ENCODE measurements at regions not wholly inside any gene's neighbourhood (a gene's known extent, or its start where the extent isn't known, plus 50 kb on each side); places are given as distances from the start of the nearest gene placed in this dataset.

DNA sequence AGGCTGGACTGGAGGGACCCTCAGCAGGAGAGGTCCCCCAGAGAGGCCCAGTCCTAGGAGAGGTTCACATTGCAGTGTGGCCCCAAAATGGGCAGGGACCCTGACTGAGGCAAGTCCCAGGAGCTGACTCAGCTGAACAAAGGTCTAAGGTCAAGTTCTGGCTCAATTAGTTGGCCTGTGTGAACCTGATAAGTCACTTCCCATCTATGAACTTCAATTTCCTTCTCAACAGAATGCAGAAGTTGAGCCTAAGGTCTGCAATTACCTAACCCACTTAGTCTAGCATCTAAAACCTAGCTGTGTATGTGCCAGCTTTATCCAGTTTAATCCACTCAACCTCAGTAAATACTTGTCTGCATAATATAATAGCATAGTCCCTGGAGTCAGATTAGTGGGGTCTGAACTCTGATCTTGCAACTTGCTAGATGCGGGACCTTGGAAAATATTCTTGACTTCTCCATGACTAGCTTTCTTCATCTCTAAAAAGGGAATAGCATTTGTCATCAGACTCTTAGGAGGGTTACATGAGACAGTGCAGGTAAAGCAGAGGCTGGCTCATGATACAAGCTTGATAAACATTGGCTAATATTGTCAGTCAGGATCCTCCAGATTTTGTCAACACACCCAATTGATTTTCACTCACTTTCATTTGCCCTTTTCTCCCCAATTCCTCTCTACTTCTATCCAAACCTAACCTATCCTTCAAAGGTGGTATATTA, 465.5 kb downstream of the INSC start:
- no peak for DNase-seq (ENCODE audit: low read depth in 3 of 3)

DNA sequence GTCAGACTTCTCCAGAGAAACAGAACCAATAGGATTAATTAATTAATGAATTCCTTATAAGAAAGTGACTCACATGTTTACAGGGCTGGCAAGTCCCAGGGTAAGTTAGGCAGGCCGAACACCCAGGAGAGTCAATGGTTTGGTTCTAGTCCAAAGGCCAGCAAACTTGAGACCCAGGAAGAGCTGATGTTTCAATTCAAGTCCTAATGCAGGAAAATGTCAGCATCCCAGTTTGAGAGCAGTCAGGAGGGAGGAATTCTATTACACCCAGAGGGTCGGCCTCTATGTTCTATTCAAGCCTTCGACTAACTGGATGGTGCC, 466.0 kb downstream of the INSC start:
- DNase-seq (ENCODE audit: low read depth in 3 of 3), result no peak

DNA sequence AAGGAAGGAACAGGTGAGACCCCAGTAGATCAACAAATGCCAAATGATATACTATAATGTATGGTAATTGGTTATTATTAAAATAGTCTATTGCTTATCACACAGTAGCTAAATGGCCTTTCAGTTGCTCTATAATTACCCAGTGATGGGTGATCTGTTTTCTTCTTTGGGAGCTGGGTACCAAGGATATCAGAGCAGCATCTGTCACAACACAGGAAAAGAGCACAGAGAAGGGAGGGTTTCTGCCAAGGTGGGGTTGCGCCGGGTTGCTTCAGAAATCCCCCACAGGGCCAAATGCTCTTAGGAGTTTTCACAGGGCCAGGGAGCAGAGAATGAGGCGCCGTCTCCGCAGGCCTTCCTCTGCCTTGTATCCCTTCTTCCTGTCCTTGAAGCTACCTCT, 469.4 kb downstream of the INSC start:
- no peak for DNase-seq (ENCODE audit: low read depth in 3 of 3)

DNA sequence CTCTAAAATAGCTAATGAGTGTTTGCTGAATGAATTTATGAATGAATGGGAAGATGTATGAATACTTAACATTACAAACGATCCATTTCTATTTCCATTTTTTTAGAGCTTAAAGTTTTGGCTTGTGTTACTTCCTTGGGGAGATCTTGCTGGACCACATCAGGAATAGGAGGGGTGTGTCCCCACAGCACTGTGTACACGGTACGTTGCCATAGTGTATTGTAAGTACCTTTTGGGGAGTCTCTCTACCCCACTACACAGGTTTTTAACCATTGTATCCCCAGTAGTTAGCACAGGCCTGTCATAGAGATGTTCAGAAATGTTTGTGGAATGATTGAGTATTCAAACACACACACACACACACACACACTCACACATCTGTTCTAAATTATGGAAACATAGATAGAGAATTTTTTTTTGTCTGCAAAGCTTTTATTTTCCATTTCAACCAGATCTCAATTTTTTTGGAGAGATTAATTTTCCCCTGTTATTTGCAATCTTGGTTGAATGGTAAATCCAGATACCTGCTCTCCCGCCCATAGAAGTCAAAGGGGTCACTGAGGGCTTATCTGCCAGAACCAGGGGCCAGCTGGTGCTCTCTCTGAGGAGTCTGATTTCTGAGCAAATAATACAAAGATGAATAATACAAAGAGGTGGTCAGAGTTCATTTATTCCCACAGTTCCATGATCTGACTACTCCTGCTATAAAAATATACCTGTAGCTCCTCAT, 471.0 kb downstream of the INSC start:
- DNase-seq (ENCODE audit: low read depth in 3 of 3), result no peak

DNA sequence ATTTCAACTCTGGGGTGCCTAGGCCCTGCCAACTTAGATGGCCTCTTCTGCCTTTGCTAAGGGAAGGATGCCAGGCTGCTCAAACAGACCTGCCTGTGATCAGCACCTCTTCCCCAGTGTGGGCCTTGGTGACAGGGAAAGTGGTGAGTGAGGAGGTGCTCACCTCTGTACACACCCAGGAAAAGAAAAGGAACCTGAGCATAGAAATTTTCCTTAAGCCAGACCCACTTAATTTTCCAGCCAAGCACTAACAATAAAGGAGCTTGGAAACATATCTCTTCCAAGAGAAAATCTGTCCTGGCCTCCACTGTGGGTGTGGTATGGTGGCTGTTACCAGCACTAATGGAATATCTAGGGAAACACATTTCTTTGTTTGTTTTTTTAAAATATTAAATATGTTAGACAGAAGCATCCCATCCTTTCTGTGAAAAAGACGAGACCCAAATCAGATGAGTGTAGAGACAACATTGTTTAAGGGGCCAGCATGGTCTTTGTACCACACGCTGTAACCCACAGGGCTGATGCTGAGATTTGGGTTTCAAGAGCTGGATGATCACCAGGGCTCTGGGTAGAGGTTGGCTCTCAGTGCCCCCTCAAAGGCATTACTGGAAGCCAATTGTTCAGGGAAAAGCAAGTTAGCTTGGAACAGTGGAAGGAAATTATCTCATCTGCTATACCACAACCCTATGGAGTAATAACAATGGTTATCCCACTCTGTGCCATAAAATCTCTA, 472.2 kb downstream of the INSC start:
- no peak for DNase-seq (ENCODE audit: low read depth in 3 of 3)

DNA sequence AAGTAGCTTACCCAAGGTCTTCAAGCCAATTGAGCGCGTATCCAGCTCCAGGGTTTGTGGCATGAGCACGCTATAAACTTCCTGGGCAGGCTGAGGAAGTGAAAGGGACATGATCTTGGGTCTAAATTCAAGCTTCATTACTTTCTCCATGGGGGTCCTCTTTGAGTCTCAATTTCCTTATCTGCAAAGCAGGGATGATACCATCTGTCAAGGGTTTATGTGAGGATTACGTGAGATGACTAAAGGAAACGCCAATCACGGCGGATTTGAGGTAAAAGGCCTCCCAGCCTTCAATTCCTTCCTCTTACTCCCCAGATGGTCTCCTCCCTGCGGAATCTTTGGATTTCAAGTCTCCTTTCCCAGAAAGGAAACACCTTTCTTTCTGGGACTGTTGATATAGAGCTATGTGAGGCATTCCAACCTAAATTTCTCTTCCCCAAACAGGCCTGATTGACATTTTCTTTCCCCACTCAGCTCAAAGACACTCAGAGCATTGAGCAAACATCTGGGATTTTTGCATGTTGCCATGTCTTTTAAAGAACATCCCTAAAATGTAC, 474.4 kb downstream of the INSC start:
- DNase-seq (ENCODE audit: low read depth in 3 of 3), result no peak

DNA sequence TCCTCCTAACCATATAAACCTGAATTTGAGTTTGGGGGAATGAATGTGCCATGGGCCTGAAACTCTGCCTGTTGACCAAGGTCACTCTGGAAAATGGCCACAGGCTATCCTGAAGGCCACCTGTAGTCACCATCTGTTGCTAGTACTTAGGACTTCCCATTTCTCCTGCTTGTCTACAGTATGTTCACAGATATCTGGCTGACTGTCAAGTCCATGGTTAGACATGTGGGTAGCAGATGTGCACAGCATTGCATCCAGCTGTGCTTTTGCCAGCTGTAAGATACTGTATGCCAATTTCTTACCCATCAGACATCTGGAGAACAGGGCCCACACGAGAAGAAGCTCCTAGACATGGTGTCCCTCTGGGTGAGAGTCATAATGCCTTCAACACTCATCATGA, 475.4 kb downstream of the INSC start:
- DNase-seq (ENCODE audit: low read depth in 3 of 3), result no peak

DNA sequence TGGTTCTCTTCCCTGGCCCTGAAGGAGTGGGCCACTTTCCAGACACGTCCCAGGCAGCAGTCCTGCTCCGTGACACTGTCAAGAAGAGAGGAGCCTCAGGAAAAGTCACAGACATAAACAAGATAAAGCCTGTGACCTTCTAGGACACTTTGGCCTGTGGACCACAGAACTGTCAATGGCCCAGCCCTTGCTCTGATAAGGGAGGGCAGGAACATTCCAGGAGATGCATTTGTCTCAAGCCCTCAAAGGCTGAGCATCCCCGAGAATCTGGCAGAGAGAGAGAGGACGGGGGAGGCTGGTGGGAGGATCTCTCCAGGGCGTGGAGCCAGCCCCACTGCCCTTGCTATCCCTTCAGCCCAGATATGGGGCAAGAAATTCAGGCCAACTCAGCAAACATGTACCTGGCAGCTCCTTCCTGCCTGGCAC, 476.4 kb downstream of the INSC start:
- no peak for DNase-seq (ENCODE audit: low read depth in 3 of 3)

DNA sequence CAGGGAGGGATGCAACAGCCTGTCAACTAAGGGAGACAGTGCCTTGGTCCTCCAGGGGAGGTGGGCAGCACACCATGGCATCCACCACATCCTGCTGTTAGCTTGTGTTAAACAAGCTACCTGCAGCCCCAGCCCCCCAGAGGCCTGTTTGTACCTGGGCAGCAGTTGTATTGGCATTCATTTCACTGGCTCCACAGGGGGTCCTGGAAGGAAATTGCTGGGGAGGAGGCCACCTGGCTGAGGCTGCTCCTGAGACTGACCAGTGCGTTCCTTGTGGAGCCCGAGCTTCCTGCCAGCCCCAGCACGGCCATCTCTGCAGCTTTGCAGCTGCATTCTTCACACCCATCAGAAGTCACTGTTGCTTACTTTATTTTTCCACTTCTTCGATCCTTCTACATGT, 479.9 kb downstream of the INSC start:
- no peak for DNase-seq (ENCODE audit: low read depth in 3 of 3)

DNA sequence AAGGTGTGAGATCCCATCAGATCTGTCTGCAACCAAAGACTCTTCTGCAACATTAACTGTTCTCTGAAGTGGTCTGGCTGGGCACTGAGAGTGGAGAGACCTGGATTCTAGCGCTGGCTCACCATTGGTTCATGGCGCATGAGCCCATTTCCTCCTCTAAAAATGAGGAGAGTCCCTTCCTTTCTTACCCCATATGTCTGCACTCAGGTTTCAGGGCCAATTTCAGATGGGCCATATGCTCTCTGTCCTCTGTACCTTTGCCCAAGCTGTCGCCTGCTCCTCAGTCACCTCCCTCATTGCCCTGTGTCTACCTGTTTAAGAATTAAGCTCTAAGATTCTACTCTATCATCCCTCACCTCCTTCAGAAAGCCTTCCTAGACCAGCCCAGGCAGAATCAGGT, 484.7 kb downstream of the INSC start:
- DNase-seq (ENCODE audit: low read depth in 3 of 3), result no peak

DNA sequence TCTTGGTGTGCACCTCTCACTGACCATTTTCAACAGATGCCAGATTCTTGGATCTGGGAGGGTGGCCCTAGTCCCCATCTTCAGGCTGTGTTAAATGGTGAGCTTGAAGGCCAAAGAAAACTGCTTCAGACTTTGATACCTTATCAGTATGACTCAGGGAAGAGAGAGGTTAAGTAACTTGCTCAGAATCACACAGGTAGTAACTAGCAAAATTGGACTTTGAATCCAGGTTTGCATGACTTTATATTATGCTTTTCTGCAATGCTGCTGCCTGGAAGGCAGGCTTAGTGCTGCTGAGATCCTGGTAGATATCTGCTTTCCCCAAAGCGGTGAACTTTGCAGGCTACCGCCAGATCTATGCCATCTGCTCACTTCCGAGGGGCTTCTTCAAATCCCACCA, 487.3 kb downstream of the INSC start:
- no peak for DNase-seq (ENCODE audit: low read depth in 3 of 3)

DNA sequence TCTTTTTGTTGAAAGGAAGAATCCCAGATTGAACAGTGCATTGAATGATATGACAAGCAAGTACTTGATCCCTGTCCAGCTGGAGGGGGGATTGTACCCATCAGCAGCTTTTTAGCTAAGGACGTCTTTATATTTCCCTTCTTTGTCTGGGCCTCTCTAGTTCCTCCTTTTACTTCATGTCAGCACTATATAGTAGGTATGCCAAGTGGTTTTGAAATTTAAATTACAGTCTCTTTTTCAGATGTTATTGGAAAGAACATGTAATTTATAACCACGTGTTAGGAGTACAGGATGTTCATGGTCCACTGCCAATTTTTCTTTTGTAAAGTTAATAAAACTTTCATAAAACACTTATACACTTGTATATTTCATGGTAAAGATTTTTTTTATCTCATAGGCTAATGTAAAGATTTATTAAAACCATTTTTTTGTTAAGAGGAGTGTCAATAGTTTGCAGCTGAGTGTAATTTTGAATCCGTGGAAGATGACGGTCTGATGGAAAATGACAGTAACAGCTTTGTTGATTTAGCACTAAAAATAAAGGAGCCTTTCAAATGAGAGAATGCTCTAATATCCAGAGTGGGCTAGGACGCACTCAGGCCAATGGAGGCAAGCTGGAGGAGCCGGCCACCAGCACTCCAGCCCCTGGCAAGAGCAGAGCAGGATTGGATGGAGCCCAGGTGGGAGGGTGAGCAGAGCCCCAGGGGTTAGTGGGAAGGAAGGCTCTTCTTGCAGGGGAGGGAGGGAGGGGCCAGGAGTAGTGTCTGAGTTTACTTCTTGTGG, 488.3 kb downstream of the INSC start:
- no peak for DNase-seq (ENCODE audit: low read depth in 3 of 3)

DNA sequence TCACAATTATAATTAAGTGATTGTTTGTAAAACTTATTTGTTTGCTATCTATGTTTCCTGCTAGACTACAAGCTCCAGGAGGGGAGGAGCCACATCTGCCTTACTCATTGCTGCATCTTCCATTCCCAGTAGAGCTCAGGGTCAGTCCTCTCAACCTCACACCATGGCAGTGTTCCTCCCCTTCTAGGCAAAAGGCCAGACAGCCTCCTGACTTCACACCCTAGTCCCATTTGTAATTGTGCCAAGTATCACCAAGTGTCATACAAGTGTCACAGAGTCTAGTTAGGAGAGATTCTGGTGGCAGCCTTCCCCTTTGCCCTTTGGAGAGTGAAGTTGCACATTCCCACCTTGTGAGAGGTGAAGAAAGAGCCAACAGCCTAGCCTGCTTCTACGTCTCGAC, 490.4 kb downstream of the INSC start:
- no peak for DNase-seq (ENCODE audit: low read depth in 3 of 3)

DNA sequence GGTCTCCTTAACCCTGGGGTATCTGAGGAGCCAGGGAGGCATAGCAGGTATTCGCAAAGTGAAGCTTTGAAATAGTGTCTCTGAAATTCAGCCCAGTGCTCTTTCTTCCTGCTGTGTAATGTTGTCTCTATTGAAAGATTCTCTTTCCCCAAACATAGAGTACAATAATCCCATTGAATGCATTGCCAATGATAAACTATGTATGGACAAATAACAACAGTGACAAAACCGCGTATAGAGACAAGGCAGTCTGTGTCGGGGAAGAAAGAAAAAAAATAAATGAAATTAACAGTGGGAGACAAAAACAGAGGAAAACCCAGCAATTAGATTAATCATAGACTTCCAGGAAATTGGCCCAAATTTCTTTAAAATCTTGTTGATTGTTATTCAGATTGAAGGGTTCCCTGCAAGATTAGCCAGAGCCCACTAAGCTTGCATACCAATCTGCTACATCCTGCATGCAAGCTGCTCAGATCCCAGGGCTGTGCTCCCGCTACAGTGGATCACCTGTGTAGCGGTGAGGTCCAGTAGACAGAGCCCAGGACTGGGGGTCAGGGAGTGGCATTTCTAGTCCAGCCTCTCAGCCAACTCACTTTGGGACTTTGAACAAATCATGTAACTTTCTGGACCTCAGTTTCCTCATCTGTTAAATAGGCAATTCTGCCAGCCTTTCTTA, 492.8 kb downstream of the INSC start:
- DNase-seq (ENCODE audit: low read depth in 3 of 3), result no peak

DNA sequence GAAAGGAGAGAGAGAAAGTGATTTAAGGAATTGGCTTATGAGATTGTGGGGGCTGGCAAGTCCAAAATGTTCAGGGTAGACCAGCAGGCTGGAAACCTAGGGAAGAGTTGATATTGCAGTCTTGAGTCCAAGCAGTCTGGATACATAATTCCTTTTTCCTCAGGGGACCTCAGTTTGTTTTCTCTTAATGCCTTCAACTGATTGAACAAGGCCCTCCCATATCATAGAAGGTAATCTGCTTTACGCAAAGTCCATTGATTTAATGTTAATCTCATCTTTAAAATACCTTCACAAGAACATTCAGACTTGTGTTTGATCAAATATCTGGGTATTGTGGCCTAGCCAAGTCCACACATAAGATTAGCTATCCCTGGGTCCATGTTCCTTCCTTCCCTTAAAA, 494.7 kb downstream of the INSC start:
- DNase-seq (ENCODE audit: low read depth in 3 of 3), result no peak

DNA sequence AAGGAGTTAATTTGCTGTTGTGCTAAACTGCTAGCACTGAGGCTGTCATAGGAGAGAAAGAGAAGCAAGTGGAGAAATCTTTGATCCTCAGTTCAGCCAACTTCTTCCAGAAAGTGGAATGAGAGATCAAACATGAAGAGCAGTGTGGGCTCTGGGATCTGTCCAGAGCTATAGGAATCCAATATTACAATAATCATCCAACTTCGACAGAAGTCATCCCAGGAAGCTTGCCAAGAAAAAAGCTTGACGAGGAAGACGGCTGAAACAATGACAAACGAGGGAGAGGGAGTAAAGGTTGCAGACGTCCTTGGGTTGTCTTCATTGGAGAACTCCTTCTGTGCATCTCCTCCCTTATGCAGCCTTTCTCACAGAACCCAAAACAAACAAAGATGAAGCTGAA, 496.2 kb downstream of the INSC start:
- no peak for DNase-seq (ENCODE audit: low read depth in 3 of 3)

DNA sequence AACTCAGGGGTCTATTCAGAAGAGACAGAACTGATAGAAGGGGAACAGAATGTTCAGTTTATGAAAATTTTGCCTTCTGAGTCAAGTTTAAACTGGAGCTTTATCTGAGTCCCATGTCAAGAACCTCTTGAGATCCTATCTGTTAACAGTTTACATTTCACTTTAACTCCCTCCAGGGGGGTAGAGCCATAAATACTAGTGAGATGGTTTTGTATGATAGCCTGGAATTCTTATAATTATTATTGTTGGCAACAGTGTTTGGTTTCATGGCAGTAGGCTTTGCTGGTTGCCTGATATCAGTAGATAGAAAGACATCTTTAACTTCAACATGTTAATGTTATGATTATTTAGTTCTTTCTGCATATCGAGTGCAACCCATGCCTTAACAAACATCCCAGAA, 498.5 kb downstream of the INSC start:
- DNase-seq (ENCODE audit: low read depth in 3 of 3), result no peak

DNA sequence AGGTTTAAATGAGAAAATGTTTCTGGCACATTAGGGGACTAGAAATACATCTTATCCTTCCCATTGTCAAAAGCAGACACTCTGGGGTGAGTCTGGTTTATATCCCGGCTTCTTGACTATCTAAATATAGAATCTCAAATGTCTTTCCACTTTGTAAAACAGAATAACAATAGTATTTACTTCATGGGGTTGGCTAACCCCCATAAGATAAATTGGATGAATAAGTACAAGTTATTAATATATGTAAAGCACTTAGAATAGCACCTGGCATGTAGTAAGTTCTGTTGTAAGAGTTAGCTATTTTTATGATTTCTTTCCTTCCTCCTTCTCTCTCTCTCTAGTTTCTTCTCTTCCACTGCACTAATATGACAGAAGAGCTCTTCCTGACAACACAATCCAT, 499.1 kb downstream of the INSC start:
- no peak for DNase-seq (ENCODE audit: low read depth in 3 of 3)

DNA sequence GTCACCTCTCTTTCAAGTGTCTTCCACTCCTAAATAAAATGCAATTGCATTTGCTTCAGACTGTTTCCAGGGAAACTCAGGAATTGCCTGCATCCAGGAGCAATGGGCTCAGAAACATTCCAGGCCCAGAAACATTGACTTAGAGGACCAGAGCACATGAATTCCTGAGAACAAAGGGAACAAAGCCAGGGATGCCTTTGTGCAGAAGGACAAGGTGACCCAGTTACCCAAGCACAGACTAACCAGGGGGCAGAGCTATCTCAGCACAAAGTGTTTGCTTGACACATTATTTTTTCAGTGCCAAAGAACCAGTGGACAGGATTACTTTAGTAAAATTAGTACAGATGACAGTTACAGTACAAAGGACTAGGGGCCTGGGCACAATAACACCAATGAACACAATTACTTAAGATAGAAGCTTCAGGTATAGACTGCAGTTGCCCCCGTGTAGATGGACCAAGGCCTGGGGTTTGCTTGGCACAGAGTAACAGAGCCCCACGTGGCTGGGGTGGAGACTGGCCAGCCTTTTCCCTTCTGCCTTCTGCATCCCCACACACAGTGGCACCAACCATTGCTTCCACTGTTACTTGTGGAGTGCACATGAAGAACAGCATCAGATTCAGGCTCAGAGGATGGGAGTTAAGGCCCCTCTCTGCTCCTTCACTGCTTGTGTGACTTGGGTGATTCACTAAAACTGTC, 500.8 kb downstream of the INSC start:
- no peak for DNase-seq (ENCODE audit: low read depth in 3 of 3)

DNA sequence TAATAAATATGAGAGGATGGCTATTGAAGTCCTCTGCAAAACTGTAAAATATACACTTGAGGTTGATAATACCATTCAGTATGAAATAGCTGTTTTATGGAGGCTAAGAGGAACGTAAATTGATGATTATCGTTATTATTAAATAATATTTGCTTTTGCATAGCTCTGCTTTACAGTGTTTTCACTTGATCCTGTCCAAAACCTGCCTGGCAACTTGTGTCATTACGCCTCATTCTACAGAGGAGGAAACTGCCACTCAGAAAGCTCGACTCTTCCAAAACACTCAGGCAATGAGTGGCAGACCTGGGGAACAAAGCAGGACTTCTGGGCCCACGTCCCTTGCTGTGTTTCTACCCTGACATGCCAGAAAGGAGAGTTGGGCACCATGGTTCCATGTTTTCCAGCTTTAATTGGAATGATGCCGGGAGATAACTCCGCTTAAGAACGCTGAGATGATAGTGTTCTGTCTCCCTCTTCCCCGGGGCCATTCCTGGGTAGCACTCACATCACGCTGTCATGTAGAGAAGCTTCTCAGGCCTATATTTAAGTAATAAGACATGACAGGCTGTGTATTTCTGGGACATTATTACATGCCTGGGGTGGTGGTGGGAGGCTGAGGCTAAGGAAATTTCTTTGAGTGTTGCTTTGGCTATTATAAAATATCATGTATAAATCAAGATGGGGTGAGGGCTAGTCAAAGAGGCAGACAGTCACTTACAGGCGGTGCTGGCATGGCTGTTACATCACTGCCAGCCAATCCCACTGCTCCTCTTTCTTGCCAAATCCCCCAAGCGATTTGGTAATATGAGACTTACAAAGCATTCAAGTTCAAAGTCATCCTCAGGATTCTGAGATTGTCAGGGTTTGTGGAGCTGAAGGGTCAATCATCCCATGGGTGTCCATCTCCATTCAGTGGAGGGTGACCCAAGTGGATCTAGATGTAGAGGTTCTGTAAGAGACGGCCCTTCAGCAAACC, 501.7 kb downstream of the INSC start:
- no peak for DNase-seq (ENCODE audit: low read depth in 3 of 3)

Data from stimulated activated CD4-positive, alpha-beta T cell treated with anti-CD3 and anti-CD28 coated beads, TNF-alpha, amount 100 ng/mL, for 4 hours (primary cell).